A172 (cell line): ENCODE measurements at regions not wholly inside any gene's neighbourhood (a gene's known extent, or its start where the extent isn't known, plus 50 kb on each side); places are given as distances from the start of the nearest gene placed in this dataset.

Experiments used
- DNase-seq: peaks from one replicate; pipeline ENCODE4 v3.0.0-alpha.2; 2015; ENCODE audit warnings: low spot score

GRCh38 chr2:104528101-104528500 lies 325.8 kb upstream of the POU3F3 start:
- no peak for DNase-seq

DNA sequence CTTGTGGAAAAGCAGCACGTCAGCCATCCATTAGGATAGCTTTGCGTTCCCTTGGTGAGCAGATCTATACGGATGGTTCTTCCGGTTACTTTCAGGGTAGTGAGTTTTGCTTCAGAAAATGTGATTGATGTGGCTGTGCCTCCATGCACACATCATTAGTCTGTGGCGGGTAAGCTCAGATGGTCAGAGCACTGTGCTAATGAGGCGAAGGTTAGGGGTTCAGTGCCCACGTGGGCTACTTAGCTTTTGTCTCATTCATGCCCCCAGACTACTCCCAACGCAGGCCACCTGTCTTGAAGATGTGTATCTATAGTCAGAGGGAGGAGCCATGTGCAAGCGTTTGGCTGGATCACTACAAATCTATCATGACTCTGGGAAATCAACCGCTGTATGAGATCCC lies 322.8 kb upstream of the POU3F3 start:
- DNase-seq: no peak

DNA sequence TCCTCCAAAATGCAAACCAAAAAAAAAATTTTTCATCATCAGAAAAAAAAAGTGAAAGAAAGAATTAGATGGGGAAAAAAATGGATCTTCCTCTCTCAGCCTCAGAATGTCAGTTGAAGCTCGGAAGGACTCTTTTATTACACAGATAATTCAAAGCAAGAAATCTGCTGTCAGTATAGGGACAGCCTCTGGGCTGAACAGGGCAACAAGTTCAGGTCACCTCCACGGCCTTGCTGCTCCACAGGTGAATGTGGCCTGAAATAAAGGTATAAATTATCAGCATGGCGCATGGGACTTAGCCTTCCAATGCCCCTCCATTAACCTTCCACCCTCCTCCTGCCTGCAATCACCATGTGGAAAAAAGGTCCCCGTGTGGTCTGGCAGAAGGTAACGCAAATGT lies 316.8 kb upstream of the POU3F3 start:
- no peak for DNase-seq

DNA sequence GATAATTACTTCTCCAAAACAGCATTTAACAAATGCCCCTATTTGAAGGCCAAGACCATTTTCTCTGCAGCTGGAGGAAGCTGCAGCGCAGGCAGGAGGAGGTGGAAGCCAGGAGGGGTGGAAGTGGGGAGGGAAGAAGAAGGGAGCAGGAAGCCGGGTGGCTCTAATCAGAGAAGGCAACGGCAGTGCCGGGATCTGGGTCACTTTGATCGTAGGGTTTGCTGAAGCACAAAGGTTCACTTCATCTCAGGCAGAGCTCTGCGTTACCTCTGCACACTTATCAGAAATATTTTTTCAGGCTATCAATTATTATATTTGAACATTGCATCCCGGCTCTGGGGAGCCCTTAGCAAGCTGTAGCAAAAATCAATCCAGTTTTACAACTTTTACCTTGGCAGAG lies 315.8 kb upstream of the POU3F3 start:
- no peak for DNase-seq

- DNase-seq: no peak
Observed at GRCh38 chr2:104539649-104540048, 314.3 kb upstream of the POU3F3 start.

DNA sequence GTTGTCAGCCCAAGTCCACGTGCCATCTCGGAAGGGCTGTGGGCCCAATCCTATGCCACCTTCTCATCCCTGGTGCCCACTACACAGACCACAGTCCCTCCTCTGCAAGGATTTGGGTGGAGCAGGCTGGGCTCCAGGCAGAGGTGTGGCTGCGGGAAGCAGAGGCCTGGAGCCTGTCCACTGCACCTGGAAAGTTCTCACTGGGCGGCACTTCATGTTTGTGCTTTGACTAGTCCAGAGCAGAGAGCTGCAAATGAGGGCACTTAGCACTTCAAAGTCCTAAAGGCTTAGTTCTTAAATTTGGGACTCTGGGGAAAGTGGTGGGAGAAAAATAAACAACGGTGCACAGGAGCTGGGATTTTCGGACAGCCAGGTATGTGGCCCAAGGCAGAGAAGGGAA lies 308.9 kb upstream of the POU3F3 start:
- DNase-seq: no peak

DNA sequence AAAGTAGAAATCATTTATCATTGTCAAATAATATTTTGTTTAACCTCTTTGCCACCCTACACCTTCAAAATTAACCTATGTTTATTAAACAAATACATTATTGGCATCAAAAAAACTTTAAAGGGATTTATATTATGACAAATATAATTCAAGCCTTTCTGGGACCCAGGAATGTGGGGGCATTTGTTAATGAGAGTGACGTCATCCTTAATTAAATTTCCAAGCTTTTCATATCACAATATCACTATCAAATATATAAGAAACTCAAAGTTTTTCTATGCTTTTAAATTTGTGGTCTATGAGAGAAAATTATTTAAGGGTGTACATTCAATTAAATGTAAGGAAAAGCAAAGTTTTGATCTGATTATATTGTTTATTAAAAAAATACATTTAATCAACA lies 307.4 kb upstream of the POU3F3 start:
- no peak for DNase-seq

- no peak for DNase-seq
Observed at GRCh38 chr2:104547221-104547620, 306.7 kb upstream of the POU3F3 start.

DNA sequence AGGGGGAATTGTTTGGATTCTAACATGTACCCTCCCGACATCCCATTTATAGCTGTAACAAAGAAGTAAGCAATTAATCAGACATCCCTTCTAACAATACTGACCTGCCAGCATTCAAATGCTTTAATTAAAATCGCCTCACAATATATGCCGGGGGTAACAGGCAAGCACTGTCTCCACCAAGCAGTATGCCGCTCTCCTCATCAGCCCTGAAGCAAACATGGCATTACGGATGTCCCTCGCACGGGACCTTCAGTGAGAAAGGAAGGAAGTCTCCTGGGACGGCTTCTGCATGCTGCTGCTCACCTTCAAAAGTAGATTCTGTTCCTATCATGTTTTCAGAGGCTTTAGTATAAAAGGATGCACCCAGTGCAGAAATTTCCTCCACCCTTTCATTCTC lies 292.7 kb upstream of the POU3F3 start:
- DNase-seq: no peak

DNA sequence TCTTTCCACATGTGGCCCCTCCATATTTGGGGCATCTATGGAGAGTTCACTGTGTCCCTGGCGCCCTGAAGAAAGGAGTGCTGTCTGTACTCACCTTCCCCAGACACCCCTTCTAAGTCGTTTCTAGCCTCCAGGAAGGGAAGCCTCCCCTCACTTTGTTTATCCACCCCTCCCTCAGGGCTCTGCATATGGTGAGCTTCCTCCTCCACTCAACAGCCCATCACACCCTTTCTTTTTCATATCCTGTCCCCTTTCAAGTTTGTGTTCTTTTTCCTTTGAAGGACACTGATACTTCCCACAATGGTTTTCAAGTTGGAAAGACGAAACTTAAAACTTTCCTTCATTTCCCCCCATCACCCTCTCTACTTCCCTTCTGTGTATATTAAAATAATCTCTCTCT lies 291.4 kb upstream of the POU3F3 start:
- DNase-seq: no peak

DNA sequence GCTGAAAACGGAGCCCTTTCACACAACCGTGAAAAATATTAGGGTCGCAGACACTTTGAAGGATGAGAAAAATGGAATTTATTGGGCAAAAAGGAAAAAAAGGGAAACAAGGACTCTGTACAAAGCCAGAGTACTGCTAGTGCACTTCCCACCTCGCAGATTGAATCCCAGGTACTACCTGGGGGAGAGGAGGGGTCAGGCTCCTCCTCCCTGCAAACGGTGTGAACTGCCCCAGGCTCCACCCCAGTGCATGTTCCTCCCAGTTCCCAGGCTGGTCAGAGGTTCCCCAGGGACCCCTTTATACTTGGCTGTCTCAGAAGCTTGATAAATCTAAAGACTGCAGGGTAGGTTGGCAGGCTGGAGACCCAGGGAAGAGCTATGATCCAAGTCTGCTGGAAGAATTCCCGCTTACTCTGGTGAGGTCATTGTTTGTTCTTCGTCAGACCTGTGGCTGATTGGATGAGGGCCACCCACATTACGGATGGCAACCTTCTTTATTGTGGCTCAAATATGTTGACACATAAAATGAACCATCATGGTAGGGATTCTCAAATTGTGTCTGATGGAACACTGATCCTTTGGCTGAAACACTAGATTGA lies 290.4 kb upstream of the POU3F3 start:
- DNase-seq: no peak

DNA sequence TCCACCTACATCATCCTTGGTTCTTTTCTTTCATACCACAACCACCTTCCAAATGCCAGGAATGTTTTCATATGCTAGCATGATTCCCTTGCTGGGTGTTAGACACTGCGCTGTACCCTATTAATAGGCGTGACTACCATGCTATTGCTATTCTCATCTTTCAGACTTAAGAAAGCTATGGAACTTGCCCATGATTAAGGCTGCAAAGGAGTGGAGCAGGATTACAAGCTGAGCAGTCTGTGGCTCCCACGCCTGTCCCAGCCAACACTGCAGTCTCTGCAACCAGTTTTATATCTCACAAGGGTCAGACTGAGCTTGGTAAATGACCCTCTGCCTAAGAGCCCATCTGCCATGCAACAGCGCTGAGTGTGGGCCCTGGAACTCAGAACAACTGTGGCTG lies 285.7 kb upstream of the POU3F3 start:
- DNase-seq: no peak

DNA sequence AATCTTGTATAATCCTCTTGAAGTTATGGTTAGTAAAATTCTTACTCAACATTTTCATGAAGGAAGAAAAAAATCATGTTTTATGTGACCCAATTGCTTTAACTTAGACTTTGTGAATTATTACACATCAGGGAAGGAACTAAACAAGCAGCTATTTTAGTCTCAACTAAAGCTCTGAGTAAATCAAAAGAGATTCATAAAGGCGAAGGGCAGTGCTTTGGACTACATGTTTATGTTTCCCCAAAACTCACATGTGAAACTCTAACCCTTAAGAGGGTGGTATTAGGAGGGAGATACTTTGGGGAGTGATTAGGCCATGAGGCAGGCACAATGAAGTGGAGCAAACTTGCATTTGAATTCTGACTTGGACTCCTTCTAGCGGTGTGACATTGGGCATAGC lies 283.7 kb upstream of the POU3F3 start:
- DNase-seq: no peak

DNA sequence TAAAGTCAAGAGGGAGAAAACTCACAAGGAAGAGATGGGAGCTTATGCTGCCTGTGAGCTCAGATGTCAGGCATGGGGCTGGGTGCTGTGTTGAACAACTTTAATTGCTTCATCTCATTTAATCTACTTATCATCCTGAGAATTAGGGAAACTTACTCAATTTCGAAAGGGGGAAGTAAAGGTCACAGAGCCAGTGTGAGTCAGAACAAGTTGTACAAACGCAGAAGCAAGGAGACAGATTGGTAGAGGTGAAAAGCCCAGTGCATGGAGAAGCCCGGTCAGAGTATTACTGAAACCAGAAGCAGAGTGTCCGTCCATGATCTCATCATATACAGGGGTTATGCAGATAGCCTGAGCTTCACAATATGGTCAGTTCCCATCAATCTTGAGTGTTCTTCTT lies 281.1 kb upstream of the POU3F3 start:
- no peak for DNase-seq

DNA sequence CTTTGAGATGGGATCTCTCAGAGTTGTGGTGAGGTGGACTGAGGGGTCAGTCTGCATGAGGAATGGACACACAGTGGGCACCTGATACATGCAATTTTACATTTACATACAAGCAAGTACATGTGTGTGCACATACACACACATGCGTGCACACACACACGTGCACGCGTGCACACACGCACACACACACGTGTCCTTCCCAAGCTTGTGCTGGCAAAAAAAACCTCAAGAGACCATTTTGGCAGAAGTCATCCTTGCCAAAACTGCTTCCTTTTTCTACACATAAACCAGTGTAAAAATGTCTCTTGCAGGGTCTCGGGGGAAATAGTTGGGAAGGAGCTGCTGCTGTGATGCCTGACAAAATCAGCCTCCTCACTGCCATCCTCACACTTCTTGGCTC lies 279.5 kb upstream of the POU3F3 start:
- DNase-seq: no peak

- no peak for DNase-seq
Observed at GRCh38 chr2:104577143-104577542, 276.8 kb upstream of the POU3F3 start.

DNA sequence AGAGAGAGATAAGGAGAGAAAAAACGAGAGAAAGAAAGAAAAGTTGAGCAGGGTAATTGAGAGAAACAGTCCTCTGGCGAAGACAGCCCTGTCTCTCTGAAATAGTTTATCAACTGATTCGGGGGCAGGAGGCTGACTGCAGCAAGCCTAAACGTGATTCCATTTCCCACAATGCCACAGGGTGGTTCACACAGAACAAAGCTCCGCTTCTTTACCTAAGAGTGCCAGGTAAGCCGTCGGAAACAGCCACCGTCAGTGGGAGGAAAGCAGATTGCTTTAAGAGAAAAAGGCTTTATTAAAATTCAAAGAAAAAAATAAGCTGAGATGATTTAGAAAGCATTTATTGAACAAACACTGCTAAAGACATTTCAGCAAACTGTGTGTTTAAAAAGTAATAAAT lies 271.4 kb upstream of the POU3F3 start:
- no peak for DNase-seq

DNA sequence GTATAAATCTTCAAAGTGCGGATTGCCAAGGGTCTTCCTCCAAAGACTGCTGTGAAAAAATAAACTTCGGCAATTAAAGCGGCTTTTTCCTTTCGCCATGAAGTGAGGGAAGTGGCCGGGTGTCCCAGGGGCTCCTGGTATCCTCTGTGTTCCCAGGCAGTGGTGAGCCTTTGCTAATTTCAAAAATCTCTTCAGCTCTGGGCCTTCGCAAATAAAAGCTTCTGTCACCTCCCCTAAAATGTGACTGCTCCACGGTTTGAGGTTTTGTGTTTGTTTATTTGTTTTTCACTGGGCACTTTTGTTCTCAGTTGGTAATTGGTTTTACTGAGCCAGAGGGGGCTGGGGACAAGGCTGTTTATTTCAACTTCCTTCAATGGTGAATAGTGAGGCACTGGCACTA lies 270.1 kb upstream of the POU3F3 start:
- no peak for DNase-seq

DNA sequence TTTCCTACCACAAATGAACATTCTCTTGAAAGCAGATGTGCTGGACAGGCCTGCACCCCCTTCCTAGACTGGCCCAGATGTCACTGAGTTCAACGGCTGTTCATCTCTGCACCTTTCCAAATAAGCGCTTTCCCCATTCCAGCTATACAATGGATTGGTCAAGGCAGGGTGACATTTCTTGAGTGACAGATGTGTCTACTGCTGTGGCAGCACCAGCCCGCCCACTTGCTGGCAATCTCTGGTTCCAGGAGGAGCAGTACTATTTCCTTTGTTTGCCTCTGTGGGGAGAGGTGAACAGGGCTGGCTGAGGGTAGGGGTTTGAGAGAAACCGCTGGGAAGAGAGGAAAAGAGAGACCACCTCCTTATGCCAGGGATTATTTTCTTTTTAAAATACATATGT lies 269.5 kb upstream of the POU3F3 start:
- no peak for DNase-seq

GRCh38 chr2:104595576-104595975 lies 258.3 kb upstream of the POU3F3 start:
- DNase-seq: no peak

GRCh38 chr2:104597942-104598341 lies 256.0 kb upstream of the POU3F3 start:
- DNase-seq: no peak

DNA sequence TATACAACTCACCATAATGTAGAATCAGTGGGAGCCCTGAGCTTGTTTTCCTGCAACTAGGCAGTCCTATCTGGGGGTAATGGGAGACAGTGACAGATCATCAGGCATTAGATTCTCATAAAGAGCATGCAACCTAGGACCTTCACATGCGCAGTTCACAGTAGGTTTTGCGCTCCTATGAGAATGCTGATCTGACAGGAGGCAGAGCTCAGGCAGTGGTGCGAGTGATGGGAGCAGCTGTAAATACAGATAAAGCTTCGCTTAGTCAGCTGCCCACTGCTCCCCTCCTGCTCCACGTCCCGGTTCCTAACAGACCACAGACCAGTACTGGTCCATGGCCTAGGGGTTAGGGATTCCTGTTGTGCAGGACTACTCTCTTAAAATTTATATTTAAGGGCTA lies 255.3 kb upstream of the POU3F3 start:
- DNase-seq: no peak

DNA sequence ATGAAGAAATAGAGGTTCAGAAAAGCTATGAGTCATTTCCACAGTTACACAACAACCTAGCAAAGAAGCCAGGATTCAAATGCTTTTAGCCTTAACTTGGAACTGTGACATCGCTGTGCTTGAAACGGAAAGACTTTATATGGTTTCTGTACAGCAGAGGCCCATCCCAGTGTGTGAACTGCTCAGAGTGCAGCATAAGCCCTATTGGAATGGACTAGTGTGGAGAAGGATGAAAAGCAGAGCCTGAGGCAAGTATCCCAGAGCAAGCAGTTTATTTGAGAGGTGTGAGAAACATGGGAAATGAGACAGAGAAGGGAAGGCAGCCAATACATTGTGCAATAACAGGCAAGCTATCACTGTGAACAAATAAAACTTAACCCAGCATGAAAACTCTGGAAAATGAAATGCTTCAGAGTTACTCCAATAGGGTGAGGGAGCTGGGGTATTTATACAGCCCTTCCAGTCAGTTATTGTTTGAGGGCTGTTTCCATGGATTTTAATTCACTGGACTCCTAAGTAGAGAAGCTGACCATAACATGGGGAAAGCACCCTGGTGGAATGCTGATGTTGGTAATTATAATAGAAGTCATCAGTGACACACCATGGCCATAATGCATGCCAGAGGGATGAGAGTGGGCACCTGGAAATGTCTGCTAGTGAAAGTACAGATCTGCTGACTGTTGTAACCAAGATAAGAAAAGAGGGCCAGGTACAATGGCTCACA lies 254.0 kb upstream of the POU3F3 start:
- no peak for DNase-seq

GRCh38 chr2:104606056-104606455 lies 247.9 kb upstream of the POU3F3 start:
- DNase-seq: no peak
